Adipocyte (in vitro differentiated cells): ENCODE measurements at regions not wholly inside any gene's neighbourhood (a gene's known extent, or its start where the extent isn't known, plus 50 kb on each side); places are given as distances from the start of the nearest gene placed in this dataset.
A peak's percentile ranks its signal among the peaks of the same experiment; 100 is the strongest.

Experiments
- DNase-seq: peaks from one replicate; pipeline ENCODE4 v3.0.0-alpha.2; 2015; ENCODE audit warnings: low read depth
- H3K27me3 ChIP-seq: replicated peaks from 2 replicates; pipeline ENCODE4 v1.7.0; 2013; ENCODE audit warnings: mild to moderate bottlenecking, low read length, moderate library complexity; ENCODE audit not compliant: control insufficient read depth, insufficient read depth
- H3K36me3 ChIP-seq: 2 replicates; pipeline ENCODE4 v1.7.0; 2013; ENCODE audit warnings: low read length, mild to moderate bottlenecking, moderate library complexity; ENCODE audit not compliant: control insufficient read depth, insufficient read depth, severe bottlenecking
- H3K4me1 ChIP-seq: 2 replicates; pipeline ENCODE4 v1.7.0; 2013; ENCODE audit warnings: mild to moderate bottlenecking, low read length, moderate library complexity; ENCODE audit not compliant: control insufficient read depth, insufficient read depth
- H3K4me3 ChIP-seq: 2 replicates; pipeline ENCODE4 v1.7.0; 2013; ENCODE audit warnings: mild to moderate bottlenecking, low read length, moderate library complexity
- H3K9ac ChIP-seq: 2 replicates; pipeline ENCODE4 v1.7.0; 2013; ENCODE audit warnings: mild to moderate bottlenecking, low read length, moderate library complexity
- H3K9me3 ChIP-seq: 2 replicates; pipeline ENCODE4 v1.7.0; 2013; ENCODE audit warnings: mild to moderate bottlenecking, low read length, moderate library complexity; ENCODE audit not compliant: control insufficient read depth

DNA sequence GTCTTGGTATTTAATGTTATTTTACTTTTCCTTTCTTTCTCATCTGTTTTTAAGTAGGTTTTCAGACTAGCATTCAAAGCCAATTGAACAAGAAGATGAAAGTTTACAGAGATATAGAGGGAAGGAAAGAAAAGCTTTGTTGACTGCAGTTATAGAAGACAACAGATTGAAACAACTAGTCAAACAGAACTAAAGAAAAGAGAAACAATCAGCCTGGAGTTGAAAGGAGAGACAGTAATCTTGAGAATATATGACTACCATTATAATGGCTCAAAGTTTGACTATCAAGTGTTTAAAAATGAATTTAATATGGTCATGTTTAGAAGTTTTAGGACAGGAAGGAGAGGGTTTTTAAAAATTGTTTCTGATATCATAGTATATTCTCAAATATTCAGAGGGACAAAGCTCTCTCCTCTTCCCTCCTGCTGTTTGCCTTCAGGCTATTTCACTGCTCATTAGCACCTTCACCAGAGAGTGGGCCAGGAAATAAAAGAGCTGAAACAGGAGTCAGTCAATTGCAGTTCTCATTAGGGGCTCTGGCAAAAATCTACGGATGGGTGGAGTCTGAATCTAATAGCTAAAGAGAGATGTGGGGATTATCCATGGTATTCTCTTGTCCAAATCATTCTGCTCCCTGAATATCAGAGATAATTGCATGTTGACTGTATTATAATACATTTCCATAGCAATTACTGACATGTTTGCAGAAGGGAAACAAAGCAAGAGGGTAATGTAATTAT, 577.8 kb downstream of the BRINP3 start:
- H3K27me3 ChIP-seq, result no peaks in the 10 kb centered on the region
- no peak overlapping the region for H3K9ac ChIP-seq
- H3K36me3 ChIP-seq, result no peaks in the 10 kb centered on the region
- no peaks in the 10 kb centered on the region for H3K9me3 ChIP-seq
- DNase-seq, result no peak
- no peak overlapping the region for H3K4me3 ChIP-seq
- H3K4me1 ChIP-seq, result no peaks in the 10 kb centered on the region

DNA sequence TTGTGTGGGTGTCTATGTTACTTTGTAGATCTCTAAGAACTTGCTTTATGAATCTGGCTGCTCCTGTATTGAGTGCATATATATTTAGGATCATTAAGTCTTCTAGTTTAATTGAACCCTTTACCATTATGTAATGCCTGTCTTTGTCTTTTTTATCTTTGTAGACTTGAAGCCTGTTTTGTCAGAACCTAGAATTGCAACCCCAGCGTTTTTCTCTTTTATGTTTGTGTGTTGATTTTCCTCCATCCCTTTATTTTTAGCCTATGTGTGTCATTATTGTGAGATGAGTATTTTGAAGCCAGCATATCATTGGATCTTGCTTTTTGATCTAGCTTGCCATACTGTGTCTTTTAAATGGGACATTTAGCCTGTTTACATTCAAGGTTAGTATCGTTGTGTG, 573.2 kb downstream of the BRINP3 start:
- DNase-seq, result no peak
- Histone ChIP-seq H3K27me3 (no peaks in the 10 kb centered on the region), H3K4me1 (no peaks in the 10 kb centered on the region), H3K9me3 (no peaks in the 10 kb centered on the region), H3K36me3 (no peaks in the 10 kb centered on the region), H3K4me3 (no peak overlapping the region), H3K9ac (no peak overlapping the region)

DNA sequence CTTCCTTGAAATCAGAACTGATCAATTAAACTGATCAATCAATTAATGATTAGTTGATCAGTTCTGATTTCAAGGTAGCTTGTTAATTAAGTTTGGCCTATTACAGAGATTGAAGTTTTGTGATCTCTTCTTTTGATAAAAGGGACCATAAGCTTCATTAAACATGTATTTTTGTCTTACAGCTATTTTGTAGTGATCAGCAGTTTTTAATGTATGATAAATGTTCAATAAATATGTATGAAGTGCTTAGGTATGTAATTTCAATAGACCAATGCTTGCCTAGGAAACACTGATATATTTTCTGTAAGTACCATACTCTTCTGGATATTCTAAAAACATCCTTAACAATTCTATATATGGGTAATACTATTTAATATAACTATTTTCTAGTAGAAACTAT, 569.6 kb downstream of the BRINP3 start:
- no peaks in the 10 kb centered on the region for H3K4me1 ChIP-seq
- H3K4me3 ChIP-seq, result no peak overlapping the region
- no peaks in the 10 kb centered on the region for H3K27me3 ChIP-seq
- no peaks in the 10 kb centered on the region for H3K9me3 ChIP-seq
- no peaks in the 10 kb centered on the region for H3K36me3 ChIP-seq
- DNase-seq, result no peak
- no peak overlapping the region for H3K9ac ChIP-seq

DNA sequence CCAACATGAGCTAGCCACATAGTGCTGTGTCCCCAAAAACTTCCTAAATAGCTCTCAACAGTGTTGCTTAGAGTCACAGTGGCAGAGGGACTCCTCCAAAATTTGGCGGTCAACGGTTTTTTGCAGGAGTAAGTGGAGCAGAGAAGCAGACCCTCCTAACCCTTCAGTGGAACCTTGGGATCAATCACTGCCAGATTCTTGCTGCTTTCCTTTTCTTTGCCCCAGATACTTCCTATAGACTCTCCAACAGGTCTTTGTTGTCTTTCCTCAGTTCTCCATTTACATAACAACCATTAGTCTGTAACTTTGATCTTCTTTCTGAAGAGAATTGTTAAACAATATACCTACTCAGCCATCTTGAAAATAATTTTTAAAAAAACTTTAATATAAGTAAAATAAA, 556.1 kb downstream of the BRINP3 start:
- Histone ChIP-seq H3K4me1 (no peaks in the 10 kb centered on the region), H3K36me3 (no peaks in the 10 kb centered on the region), H3K4me3 (no peak overlapping the region), H3K9ac (no peak overlapping the region), H3K9me3 (peaks cover 9% of the 10 kb centered on the region), H3K27me3 (no peaks in the 10 kb centered on the region)
- no peak for DNase-seq

GRCh38 chr1:189927641-189928040, 550.0 kb downstream of the BRINP3 start:
- no peak for DNase-seq
- Histone ChIP-seq H3K4me1 (no peaks in the 10 kb centered on the region), H3K4me3 (no peak overlapping the region), H3K36me3 (no peaks in the 10 kb centered on the region), H3K27me3 (no peaks in the 10 kb centered on the region), H3K9me3 (peaks cover 12% of the 10 kb centered on the region), H3K9ac (no peak overlapping the region)

- Histone ChIP-seq H3K9me3 (peaks cover 11% of the 10 kb centered on the region), H3K4me1 (no peaks in the 10 kb centered on the region), H3K4me3 (no peak overlapping the region), H3K9ac (no peak overlapping the region), H3K27me3 (no peaks in the 10 kb centered on the region), H3K36me3 (no peaks in the 10 kb centered on the region)
- DNase-seq, result no peak
These were observed 548.1 kb downstream of the BRINP3 start for GRCh38 chr1:189929501-189930099.

DNA sequence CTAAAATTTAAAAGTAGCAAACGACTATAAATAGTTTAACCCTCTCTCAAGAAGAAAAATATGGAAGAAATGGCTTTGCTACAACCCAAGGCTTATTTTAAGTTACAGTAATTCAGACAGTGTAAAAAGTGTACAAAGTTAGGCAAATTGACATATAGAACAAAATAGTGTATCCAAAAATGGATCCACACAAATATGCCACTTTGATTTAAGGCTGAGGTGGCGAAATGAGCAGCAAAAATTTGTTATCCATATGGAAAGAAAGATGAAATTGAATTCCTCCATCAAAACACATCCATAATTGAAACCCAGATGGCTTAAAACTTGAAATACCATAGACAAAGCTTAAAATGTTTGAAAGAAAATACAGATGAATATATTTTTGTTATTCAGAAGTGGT, 540.8 kb downstream of the BRINP3 start:
- peaks cover 5% of the 10 kb centered on the region for H3K9me3 ChIP-seq
- DNase-seq, result no peak
- no peaks in the 10 kb centered on the region for H3K27me3 ChIP-seq

GRCh38 chr1:189939967-189940366, 537.7 kb downstream of the BRINP3 start:
- Histone ChIP-seq H3K36me3 (no peaks in the 10 kb centered on the region), H3K9me3 (no peaks in the 10 kb centered on the region), H3K9ac (no peak overlapping the region), H3K4me3 (no peak overlapping the region), H3K4me1 (no peaks in the 10 kb centered on the region), H3K27me3 (no peaks in the 10 kb centered on the region)
- peak; percentile 46 for DNase-seq

More for the DNA sequence above, 540.8 kb downstream of the BRINP3 start:
- Histone ChIP-seq H3K4me3 (no peak overlapping the region), H3K4me1 (no peaks in the 10 kb centered on the region), H3K36me3 (no peaks in the 10 kb centered on the region), H3K9ac (no peak overlapping the region)

DNA sequence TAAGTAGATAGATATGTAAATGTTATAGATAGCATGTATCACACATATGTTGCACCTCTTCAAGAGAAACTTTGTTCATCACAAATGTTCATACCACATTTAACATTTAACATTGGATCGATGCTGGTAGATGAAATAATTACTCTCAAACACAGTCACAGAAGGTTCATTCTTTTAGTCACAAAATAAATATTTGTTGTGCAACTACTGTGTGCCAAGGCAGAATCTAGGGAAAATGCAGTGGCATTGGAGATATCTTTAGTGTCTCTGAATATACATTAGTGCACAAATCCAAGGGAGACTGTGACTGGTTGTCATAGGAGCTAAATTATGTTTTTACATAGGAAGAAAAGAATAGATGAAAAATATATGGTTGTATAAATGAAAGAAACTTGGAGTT, 535.7 kb downstream of the BRINP3 start:
- no peaks in the 10 kb centered on the region for H3K9me3 ChIP-seq
- no peak for DNase-seq
- H3K27me3 ChIP-seq, result no peaks in the 10 kb centered on the region
- no peaks in the 10 kb centered on the region for H3K4me1 ChIP-seq
- no peaks in the 10 kb centered on the region for H3K36me3 ChIP-seq
- no peak overlapping the region for H3K9ac ChIP-seq
- no peak overlapping the region for H3K4me3 ChIP-seq

GRCh38 chr1:189958756-189959155, 518.9 kb downstream of the BRINP3 start:
- Histone ChIP-seq H3K4me1 (peaks cover 10% of the 10 kb centered on the region), H3K9ac (no peak overlapping the region), H3K9me3 (no peaks in the 10 kb centered on the region), H3K36me3 (no peaks in the 10 kb centered on the region), H3K4me3 (no peak overlapping the region), H3K27me3 (no peaks in the 10 kb centered on the region)
- no peak for DNase-seq

GRCh38 chr1:189960769-189961168, 516.9 kb downstream of the BRINP3 start:
- DNase-seq, result no peak
- no peak overlapping the region for H3K4me3 ChIP-seq
- H3K27me3 ChIP-seq, result no peaks in the 10 kb centered on the region
- no peaks in the 10 kb centered on the region for H3K9me3 ChIP-seq
- no peaks in the 10 kb centered on the region for H3K36me3 ChIP-seq
- no peak overlapping the region for H3K9ac ChIP-seq
- H3K4me1 ChIP-seq, result peaks cover 10% of the 10 kb centered on the region

DNA sequence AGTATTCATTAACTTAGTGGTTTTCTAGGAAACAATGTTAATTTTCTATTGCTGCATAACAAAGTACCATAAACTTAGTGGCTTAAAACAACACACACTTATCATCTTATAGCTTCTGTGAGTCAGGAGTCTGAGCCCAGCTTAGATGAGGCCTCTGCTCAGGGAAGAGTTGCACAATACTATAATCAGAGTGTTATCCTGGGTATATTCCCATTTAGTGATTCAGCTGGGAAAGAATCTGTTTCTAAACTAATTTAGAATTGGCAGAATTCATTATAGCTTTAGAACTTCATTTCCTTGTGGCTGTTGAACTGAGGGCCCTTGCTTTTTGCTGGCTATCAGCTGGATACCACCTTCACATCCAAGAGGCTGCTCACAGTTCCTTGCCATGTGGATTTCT, 515.5 kb downstream of the BRINP3 start:
- Histone ChIP-seq H3K4me3 (no peak overlapping the region), H3K27me3 (no peaks in the 10 kb centered on the region), H3K4me1 (peaks cover 10% of the 10 kb centered on the region), H3K9me3 (no peaks in the 10 kb centered on the region), H3K36me3 (no peaks in the 10 kb centered on the region), H3K9ac (no peak overlapping the region)
- peak; percentile 92 for DNase-seq
